Fibroblast of lung (primary cell): ENCODE measurements at regions not wholly inside any gene's neighbourhood (a gene's known extent, or its start where the extent isn't known, plus 50 kb on each side); places are given as distances from the start of the nearest gene placed in this dataset.

Experiments
- CTCF ChIP-seq, 2 donors: IDR thresholded peaks in 1 of 2; conservative IDR thresholded peaks in 1 of 2; 1 replicate in 1 of 2; 2 replicates in 1 of 2; pipeline ENCODE4 v1.5.1; 2011 to 2012; ENCODE audit warnings: low read length in 2 of 2, control low read depth in 1 of 2, inconsistent platforms in 1 of 2, low read depth in 1 of 2, mild to moderate bottlenecking in 1 of 2
- EZH2 ChIP-seq: IDR thresholded peaks from 2 replicates; pipeline ENCODE4 v1.5.1; 2012; ENCODE audit warnings: low read length, control low read depth, mild to moderate bottlenecking; ENCODE audit errors: missing control alignments

GRCh38 chr12:84641940-84642545 lies 270.6 kb downstream of the SLC6A15 start:
- TF ChIP-seq CTCF (conservative IDR thresholded peaks at IDR 0.05 in 1 of 2, IDR thresholded peaks at IDR 0.05 in 1 of 2; ENCODE audit: low read depth in 1 of 2, low read length in 2 of 2), result no peak
- TF ChIP-seq EZH2, result no peak
